ENCODE measurements at regions not wholly inside any gene's neighbourhood (a gene's known extent, or its start where the extent isn't known, plus 50 kb on each side); places are given as distances from the start of the nearest gene placed in this dataset.

DNA sequence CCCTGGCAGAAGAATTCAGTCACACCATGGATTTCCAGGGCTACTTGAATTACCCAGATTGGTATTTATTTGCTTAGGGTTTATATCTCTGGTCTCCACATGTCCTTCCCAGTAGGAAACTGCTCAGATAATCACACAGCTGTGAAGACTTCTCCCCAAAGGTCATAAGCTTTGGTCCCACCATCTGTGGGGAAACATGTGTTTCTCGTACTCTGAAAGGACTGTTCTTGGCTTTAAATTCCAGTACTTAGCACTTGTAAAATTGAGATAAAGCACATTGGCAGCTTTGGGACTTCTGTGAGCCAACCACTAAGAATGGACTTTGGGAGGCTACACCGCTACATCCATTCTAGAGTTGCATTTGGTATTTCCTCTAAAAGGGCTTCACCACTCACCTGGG, 205.3 kb upstream of the FOXA2 start:
- TF ChIP-seq POU2F2 (IDR thresholded peaks at IDR 0.05; ENCODE audit: borderline replicate concordance, low read depth, low read length), result no peak
- TF ChIP-seq ZNF207 (IDR thresholded peaks at IDR 0.05; ENCODE audit: borderline replicate concordance), result no peak
- TF ChIP-seq, protein P1, sequence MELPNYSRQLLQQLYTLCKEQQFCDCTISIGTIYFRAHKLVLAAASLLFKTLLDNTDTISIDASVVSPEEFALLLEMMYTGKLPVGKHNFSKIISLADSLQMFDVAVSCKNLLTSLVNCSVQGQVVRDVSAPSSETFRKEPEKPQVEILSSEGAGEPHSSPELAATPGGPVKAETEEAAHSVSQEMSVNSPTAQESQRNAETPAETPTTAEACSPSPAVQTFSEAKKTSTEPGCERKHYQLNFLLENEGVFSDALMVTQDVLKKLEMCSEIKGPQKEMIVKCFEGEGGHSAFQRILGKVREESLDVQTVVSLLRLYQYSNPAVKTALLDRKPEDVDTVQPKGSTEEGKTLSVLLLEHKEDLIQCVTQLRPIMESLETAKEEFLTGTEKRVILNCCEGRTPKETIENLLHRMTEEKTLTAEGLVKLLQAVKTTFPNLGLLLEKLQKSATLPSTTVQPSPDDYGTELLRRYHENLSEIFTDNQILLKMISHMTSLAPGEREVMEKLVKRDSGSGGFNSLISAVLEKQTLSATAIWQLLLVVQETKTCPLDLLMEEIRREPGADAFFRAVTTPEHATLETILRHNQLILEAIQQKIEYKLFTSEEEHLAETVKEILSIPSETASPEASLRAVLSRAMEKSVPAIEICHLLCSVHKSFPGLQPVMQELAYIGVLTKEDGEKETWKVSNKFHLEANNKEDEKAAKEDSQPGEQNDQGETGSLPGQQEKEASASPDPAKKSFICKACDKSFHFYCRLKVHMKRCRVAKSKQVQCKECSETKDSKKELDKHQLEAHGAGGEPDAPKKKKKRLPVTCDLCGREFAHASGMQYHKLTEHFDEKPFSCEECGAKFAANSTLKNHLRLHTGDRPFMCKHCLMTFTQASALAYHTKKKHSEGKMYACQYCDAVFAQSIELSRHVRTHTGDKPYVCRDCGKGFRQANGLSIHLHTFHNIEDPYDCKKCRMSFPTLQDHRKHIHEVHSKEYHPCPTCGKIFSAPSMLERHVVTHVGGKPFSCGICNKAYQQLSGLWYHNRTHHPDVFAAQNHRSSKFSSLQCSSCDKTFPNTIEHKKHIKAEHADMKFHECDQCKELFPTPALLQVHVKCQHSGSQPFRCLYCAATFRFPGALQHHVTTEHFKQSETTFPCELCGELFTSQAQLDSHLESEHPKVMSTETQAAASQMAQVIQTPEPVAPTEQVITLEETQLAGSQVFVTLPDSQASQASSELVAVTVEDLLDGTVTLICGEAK (IDR thresholded peaks at IDR 0.05; ENCODE audit: borderline replicate concordance), result no peak
- intact Hi-C loops (cut with micrococcal nuclease; ENCODE audit: unreplicated experiment), result no loop called here
- FAIRE-seq, result no peak

DNA sequence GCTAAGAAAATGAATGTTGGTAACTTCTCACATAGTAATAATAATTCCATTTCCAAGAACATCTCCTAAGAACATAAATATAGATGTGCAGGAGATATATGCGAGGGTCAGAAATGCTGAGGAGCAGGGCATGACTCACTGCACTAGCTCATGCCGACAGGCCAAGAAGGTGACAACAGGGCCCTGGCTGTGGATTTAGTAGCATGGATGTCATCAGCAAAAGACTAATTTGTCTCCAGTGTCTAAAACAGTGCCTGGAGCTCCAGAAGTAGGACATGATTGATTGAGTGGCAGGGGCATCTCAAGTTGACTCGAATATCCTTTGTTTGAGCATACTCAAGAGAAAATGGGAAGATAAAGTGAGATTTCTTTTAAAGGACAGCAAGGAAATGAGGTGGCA, 207.0 kb upstream of the FOXA2 start:
- no peak overlapping the region for H2AFZ ChIP-seq (ENCODE audit: control insufficient read depth, low read depth, low read length)
- H3K4me2 ChIP-seq (ENCODE audit: control insufficient read depth, insufficient read depth), result no peak overlapping the region
- H3K27ac ChIP-seq (ENCODE audit: control insufficient read depth, insufficient read depth), result no peak overlapping the region
- H3K9me3 ChIP-seq (replicated peaks; ENCODE audit: control insufficient read depth, insufficient read depth, low read length), result no peaks in the 10 kb centered on the region
- SMC1A ChIA-PET (ENCODE audit: uncharacterized antibody, unreplicated experiment), result no interaction called here
- H4K20me1 ChIP-seq (ENCODE audit: control insufficient read depth, insufficient read depth), result no peaks in the 10 kb centered on the region
- no peak for ATAC-seq
- no peaks in the 10 kb centered on the region for H3K36me3 ChIP-seq (ENCODE audit: control insufficient read depth in 2 of 2, insufficient read depth in 2 of 2, low read length in 1 of 2)
- no peak overlapping the region for H3K4me3 ChIP-seq
- H3K9ac ChIP-seq (ENCODE audit: control insufficient read depth, insufficient read depth, low read length), result no peak overlapping the region
- RAD21 ChIA-PET (ENCODE audit: unreplicated experiment), result no interaction called here
- in situ Hi-C loops (cut with MboI), result no loop called here
- POLR2A ChIA-PET, result no interaction called here
- H3K79me2 ChIP-seq (ENCODE audit: control insufficient read depth, insufficient read depth, low read length), result no peaks in the 10 kb centered on the region
- DNase-seq (ENCODE audit: low read depth, low spot score), result no peak
- 33% methylated on average over 3 of the region's 3 CpGs for WGBS (ENCODE audit: insufficient coverage, insufficient replicate concordance, low lambda C conversion rate, missing lambda C conversion rate)
- intact Hi-C loops (cut with micrococcal nuclease; ENCODE audit: unreplicated experiment), result no loop called here
- CTCF ChIA-PET, result no interaction called here
- no peak for TF ChIP-seq MEF2A (IDR thresholded peaks at IDR 0.05; ENCODE audit: insufficient read depth, low read depth, low read length)
- BruUV-seq (replicated peaks), result no TSS peak
- no peak for FAIRE-seq
- no peaks in the 10 kb centered on the region for H3K27me3 ChIP-seq (replicated peaks in 1 of 2; ENCODE audit: control insufficient read depth in 2 of 2, insufficient read depth in 2 of 2, low read length in 1 of 2)
- no peaks in the 10 kb centered on the region for H3K4me1 ChIP-seq (ENCODE audit: control insufficient read depth, insufficient read depth, low read length)

More for the DNA sequence above, 205.3 kb upstream of the FOXA2 start:
- CTCF ChIA-PET, result interaction anchor here (1.1 kb wide), 1 partner anchor 11 kb away, joined by 3 read pairs; no protein-coding TSS in a partner anchor
- Histone ChIP-seq H3K4me3 (no peak overlapping the region), H2AFZ (ENCODE audit: control insufficient read depth, low read depth, low read length) (no peak overlapping the region), H3K4me2 (ENCODE audit: control insufficient read depth, insufficient read depth) (no peak overlapping the region), H3K9ac (ENCODE audit: control insufficient read depth, insufficient read depth, low read length) (no peak overlapping the region), H3K36me3 (ENCODE audit: control insufficient read depth in 2 of 2, insufficient read depth in 2 of 2, low read length in 1 of 2) (no peaks in the 10 kb centered on the region), H3K9me3 (replicated peaks; ENCODE audit: control insufficient read depth, insufficient read depth, low read length) (no peaks in the 10 kb centered on the region), H3K27ac (ENCODE audit: control insufficient read depth, insufficient read depth) (no peak overlapping the region), H4K20me1 (ENCODE audit: control insufficient read depth, insufficient read depth) (no peaks in the 10 kb centered on the region), H3K79me2 (ENCODE audit: control insufficient read depth, insufficient read depth, low read length) (no peaks in the 10 kb centered on the region), H3K27me3 (replicated peaks in 1 of 2; ENCODE audit: control insufficient read depth in 2 of 2, insufficient read depth in 2 of 2, low read length in 1 of 2) (no peaks in the 10 kb centered on the region), H3K4me1 (ENCODE audit: control insufficient read depth, insufficient read depth, low read length) (no peaks in the 10 kb centered on the region)
- in situ Hi-C loops (cut with MboI), result no loop called here
- no peak for ATAC-seq
- RAD21 ChIA-PET (ENCODE audit: unreplicated experiment), result no interaction called here
- POLR2A ChIA-PET, result no interaction called here
- SMC1A ChIA-PET (ENCODE audit: uncharacterized antibody, unreplicated experiment), result no interaction called here
- no peak for DNase-seq (ENCODE audit: low read depth, low spot score)
- WGBS (ENCODE audit: insufficient coverage, insufficient replicate concordance, low lambda C conversion rate, missing lambda C conversion rate), result 31% methylated on average over 2 of the region's 2 CpGs
- no TSS peak for BruUV-seq (replicated peaks)

All from GM12878 (cell line).